Duodenal mucosa (tissue), 2 donors: ENCODE measurements at regions not wholly inside any gene's neighbourhood (a gene's known extent, or its start where the extent isn't known, plus 50 kb on each side); places are given as distances from the start of the nearest gene placed in this dataset.

Experiments used
- H3K27ac ChIP-seq: one replicate; pipeline ENCODE4 v1.7.0; 2013; ENCODE audit warnings: low read depth, low read length
- H3K27me3 ChIP-seq, 2 donors: one replicate each; pipeline ENCODE4 v1.7.0; 2013; ENCODE audit warnings: low read length in 2 of 2, control low read depth in 1 of 2; ENCODE audit not compliant: insufficient read depth in 2 of 2, control insufficient read depth in 1 of 2
- H3K36me3 ChIP-seq, 2 donors: one replicate each; pipeline ENCODE4 v1.7.0; 2013; ENCODE audit warnings: low read length in 2 of 2, control low read depth in 1 of 2; ENCODE audit not compliant: insufficient read depth in 2 of 2, control insufficient read depth in 1 of 2
- H3K4me1 ChIP-seq, 2 donors: one replicate each; pipeline ENCODE4 v1.7.0; 2013; ENCODE audit warnings: low read length in 2 of 2, control low read depth in 1 of 2; ENCODE audit not compliant: insufficient read depth in 2 of 2, control insufficient read depth in 1 of 2
- H3K4me3 ChIP-seq, 2 donors: one replicate each; pipeline ENCODE4 v1.7.0; 2013; ENCODE audit warnings: low read length in 2 of 2, low read depth in 1 of 2
- H3K9ac ChIP-seq, 2 donors: one replicate each; pipeline ENCODE4 v1.7.0; 2013; ENCODE audit warnings: low read length in 2 of 2, low read depth in 1 of 2
- H3K9me3 ChIP-seq, 2 donors: one replicate each; pipeline ENCODE4 v1.7.0; 2013; ENCODE audit warnings: low read length in 2 of 2, control low read depth in 1 of 2; ENCODE audit not compliant: control insufficient read depth in 1 of 2

DNA sequence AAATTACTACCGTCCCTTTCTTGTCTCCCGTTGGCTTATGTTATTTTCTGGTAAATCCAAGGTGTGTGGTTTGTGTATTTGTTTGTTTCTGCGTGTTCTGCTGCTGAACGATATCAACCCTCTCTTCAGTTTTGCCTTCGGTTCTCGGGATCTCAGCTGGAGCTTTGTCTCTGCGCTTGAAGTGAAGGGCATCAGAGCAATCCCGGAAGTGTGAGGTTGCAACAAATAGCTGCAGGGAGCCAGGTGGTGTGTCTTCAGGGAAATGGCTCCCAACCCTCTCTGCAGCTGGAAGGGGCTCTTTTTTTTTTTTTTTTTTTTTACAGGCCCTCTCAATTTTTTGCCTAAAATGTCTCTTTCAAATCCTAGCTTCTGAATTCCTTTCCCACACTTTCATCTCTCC lies 116.4 kb upstream of the RGMA start:
- Histone ChIP-seq H3K4me3 (no peak overlapping the region), H3K4me1 (no peaks in the 10 kb centered on the region), H3K9me3 (no peaks in the 10 kb centered on the region), H3K27ac (no peak overlapping the region), H3K9ac (no peak overlapping the region), H3K27me3 (peaks cover 0 to 2% of the 10 kb centered on the region in 2 donors), H3K36me3 (no peaks in the 10 kb centered on the region)

DNA sequence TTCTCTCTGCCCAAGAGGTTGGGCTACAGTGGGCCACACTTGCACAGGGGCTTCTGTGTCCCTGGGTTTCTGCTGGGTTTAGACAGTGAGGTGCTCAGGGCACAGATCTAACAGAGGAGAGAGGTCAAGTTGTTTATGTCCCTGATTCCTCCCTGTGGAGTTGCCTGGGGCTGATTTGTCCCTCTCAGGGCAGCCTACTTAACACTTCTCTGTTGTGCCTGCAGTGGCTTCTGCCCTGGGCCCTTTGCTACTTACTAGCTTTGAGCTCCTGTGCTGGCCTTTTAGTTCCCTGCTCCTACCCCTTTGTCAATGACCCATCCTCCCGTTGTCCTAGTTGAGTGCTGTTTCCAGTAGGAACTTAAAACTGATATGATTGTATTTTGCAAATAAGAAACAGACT lies 114.0 kb upstream of the RGMA start:
- H3K9me3 ChIP-seq: peaks cover 0 to 2% of the 10 kb centered on the region in 2 donors
- H3K27ac ChIP-seq: no peak overlapping the region
- no peaks in the 10 kb centered on the region for H3K4me1 ChIP-seq
- no peak overlapping the region for H3K9ac ChIP-seq
- no peaks in the 10 kb centered on the region for H3K36me3 ChIP-seq
- peaks cover 0 to 10% of the 10 kb centered on the region in 2 donors for H3K27me3 ChIP-seq
- H3K4me3 ChIP-seq: no peak overlapping the region

DNA sequence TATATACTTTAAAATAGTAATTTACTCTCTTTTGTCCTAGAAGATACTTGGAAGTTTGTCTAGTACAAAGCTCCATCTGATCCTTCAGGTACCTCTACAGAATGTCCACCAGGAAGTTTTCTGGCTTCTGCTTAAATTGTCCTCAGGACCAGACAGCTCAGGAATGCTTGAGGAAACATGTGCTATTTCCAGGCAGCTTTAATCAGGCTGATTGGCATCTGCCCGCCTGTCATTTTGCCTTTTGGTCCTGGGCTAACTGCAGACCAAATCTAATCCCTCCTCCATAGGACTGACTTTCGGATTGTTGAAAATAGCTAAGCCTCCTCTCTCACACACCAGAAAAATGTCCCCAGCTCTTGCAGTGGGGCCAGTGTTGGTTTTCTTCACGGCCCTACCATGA lies 113.4 kb upstream of the RGMA start:
- H3K9ac ChIP-seq: no peak overlapping the region
- no peak overlapping the region for H3K27ac ChIP-seq
- H3K36me3 ChIP-seq: no peaks in the 10 kb centered on the region
- H3K27me3 ChIP-seq: peaks cover 0 to 10% of the 10 kb centered on the region in 2 donors
- H3K4me1 ChIP-seq: no peaks in the 10 kb centered on the region
- peaks cover 0 to 4% of the 10 kb centered on the region in 2 donors for H3K9me3 ChIP-seq
- H3K4me3 ChIP-seq: no peak overlapping the region

DNA sequence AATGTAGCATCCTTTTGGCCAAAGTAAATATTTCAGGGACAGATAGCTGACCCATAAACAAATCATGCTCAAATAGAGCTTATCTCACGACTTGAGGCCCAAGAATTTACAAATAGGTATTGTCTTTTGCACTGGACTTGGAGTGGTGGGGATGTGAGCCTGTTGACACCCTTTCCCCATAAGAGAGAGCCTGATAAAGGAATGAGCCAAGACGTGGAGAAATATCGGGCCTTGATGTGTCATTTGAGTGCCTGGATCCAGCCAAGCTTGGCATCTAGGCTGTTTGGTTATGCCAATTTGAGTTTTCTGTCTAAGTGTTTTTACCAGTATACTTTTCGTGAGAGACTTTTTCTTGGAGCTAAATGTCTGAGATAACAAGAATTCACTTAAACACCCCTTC lies 112.9 kb upstream of the RGMA start:
- Histone ChIP-seq H3K36me3 (no peaks in the 10 kb centered on the region), H3K4me3 (no peak overlapping the region), H3K9ac (no peak overlapping the region), H3K27ac (no peak overlapping the region), H3K4me1 (no peaks in the 10 kb centered on the region), H3K27me3 (peaks cover 0 to 10% of the 10 kb centered on the region in 2 donors), H3K9me3 (peaks cover 0 to 4% of the 10 kb centered on the region in 2 donors)

- no peak overlapping the region for H3K27ac ChIP-seq
- H3K4me3 ChIP-seq: no peak overlapping the region
- no peaks in the 10 kb centered on the region for H3K36me3 ChIP-seq
- no peak overlapping the region for H3K9ac ChIP-seq
- peaks cover 0 to 4% of the 10 kb centered on the region in 2 donors for H3K9me3 ChIP-seq
- H3K4me1 ChIP-seq: no peaks in the 10 kb centered on the region
- H3K27me3 ChIP-seq: peaks cover 0 to 10% of the 10 kb centered on the region in 2 donors
These were observed 111.8 kb upstream of the RGMA start for GRCh38 chr15:93200837-93201226.

DNA sequence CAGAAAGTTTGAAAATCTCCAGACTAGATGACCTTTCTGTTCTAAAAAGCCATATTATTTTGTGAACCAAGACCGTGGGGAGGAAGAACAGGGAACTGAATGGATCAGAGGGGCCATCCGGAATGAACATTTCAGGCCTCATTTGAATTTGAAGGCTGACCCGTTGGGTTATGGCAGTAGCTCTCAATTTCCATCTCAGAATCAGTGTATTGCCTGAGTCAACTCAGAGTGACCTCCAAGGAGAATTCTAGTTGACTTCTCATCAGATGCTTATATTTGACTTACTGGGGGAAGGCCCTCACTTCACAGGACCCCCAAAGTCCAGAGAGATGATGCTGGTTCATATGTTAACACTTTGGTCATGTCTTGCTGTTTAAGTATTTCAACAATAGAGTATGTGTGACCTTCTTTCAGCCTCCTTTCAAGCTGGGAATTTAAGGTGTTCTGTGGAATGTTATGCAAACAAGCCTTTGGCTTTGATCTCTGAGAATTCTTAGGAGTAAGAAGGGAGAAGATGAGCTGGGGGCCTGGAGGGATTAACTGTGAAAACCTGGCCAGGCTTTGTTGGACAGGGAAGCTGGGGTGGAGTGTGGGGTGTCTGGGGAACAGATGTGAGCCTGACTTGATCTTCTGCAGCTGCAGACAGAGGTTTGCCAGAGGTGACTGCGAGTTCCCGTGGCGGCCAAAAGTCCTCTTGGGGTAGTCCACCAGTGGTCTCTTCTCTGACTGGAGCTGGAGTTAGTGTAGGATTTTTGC lies 111.2 kb upstream of the RGMA start:
- H3K27ac ChIP-seq: no peak overlapping the region
- peaks cover 0 to 4% of the 10 kb centered on the region in 2 donors for H3K9me3 ChIP-seq
- no peaks in the 10 kb centered on the region for H3K36me3 ChIP-seq
- H3K4me1 ChIP-seq: no peaks in the 10 kb centered on the region
- no peak overlapping the region for H3K9ac ChIP-seq
- no peak overlapping the region for H3K4me3 ChIP-seq
- peaks cover 0 to 10% of the 10 kb centered on the region in 2 donors for H3K27me3 ChIP-seq

DNA sequence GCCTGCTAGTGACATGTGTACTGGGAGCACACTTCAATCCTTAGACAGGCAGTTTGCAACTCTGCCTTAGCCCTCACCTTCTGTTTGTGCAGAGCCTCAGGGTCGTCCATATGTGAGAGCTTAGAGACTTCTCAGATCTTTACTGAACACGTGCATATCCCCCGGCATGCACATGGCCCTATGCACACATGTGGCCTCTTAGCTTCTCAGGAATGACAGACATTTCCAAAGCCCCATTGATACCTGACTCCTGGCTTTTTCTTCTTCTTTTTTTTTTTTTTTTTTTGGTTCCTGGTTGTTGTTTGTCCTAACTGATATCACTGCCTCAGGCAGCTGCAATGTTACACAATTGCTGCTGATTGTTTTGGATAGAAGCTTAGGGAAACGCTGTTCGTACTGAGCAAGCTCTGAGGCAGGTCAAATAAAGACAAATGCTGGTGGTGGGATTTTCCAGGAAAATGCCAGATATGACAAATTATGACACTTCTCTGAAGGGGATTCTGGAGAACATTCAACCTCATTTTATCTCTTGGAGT lies 107.2 kb upstream of the RGMA start:
- peaks cover 0 to 4% of the 10 kb centered on the region in 2 donors for H3K9me3 ChIP-seq
- no peak overlapping the region for H3K4me3 ChIP-seq
- H3K27me3 ChIP-seq: peaks cover 0 to 8% of the 10 kb centered on the region in 2 donors
- no peak overlapping the region for H3K27ac ChIP-seq
- no peaks in the 10 kb centered on the region for H3K36me3 ChIP-seq
- no peaks in the 10 kb centered on the region for H3K4me1 ChIP-seq
- no peak overlapping the region for H3K9ac ChIP-seq

DNA sequence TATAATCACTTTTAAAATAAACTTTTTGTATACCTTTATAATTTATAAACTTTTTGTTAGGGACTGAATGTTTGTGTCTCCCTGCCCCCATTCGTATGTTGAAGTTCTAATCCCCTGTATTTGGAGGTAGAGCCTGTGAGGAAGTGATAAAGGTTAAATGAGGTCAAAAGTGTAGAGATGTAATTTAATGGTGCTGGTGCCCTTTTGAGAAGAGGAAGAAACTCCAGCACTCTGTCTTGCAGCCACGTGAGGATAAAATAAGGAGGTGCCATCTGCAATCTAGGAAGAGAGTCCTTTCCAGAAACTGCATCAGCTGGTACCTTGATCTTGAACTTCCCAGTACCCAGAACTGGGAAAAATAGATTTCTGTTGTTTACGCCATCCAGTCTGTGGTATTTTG lies 106.1 kb upstream of the RGMA start:
- H3K9ac ChIP-seq: no peak overlapping the region
- H3K36me3 ChIP-seq: no peaks in the 10 kb centered on the region

GRCh38 chr15:93190238-93190637 lies 101.2 kb upstream of the RGMA start:
- Histone ChIP-seq H3K4me1 (no peaks in the 10 kb centered on the region), H3K9me3 (no peaks in the 10 kb centered on the region), H3K4me3 (no peak overlapping the region), H3K36me3 (no peaks in the 10 kb centered on the region), H3K9ac (no peak overlapping the region), H3K27me3 (peaks cover 0 to 7% of the 10 kb centered on the region in 2 donors), H3K27ac (no peak overlapping the region)

More for the DNA sequence above, 106.1 kb upstream of the RGMA start:
- Histone ChIP-seq H3K9me3 (peaks cover 0 to 4% of the 10 kb centered on the region in 2 donors), H3K4me3 (no peak overlapping the region), H3K27me3 (peaks cover 2 to 8% of the 10 kb centered on the region in 2 donors), H3K4me1 (no peaks in the 10 kb centered on the region), H3K27ac (no peak overlapping the region)

DNA sequence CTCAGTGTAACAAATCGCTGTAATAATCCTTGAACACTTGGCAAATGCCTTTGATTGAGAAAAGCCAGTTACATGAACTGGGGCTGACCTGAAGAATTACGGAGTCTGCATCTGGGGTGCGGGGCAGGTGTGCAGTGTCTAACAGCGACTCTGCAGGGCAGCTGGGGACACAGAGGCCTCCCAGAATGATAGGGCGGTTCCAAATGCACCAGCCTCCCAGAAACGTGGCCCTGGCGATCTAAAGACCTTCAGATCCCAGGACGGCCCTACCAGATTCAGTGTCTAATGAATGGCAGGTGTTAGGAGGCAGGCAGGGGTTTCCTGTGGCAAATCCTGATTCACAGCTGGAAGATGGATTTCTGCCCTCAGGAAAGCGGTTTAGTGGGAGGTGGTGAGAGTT lies 100.5 kb upstream of the RGMA start:
- H3K4me3 ChIP-seq: no peak overlapping the region
- no peaks in the 10 kb centered on the region for H3K36me3 ChIP-seq
- no peaks in the 10 kb centered on the region for H3K4me1 ChIP-seq
- H3K9ac ChIP-seq: no peak overlapping the region
- peaks cover 0 to 7% of the 10 kb centered on the region in 2 donors for H3K27me3 ChIP-seq
- no peak overlapping the region for H3K27ac ChIP-seq
- no peaks in the 10 kb centered on the region for H3K9me3 ChIP-seq
